ENCODE measurements at regions not wholly inside any gene's neighbourhood (a gene's known extent, or its start where the extent isn't known, plus 50 kb on each side); places are given as distances from the start of the nearest gene placed in this dataset.

- POLR2A ChIA-PET: no interaction called here
- dilution Hi-C loops (cut with MboI; ENCODE audit: extremely low pct_ligation_motif_present, low sequenced_read_pairs) (no loop called here), intact Hi-C loops (cut with micrococcal nuclease) (no loop called here)
- CTCF ChIA-PET: interaction anchor here (0.9 to 1.9 kb wide), 3 partner anchors 9 to 1481 kb away, joined by 3 to 5 read pairs (median 4); partner anchors contain the start of gene GRIN2A
- Histone ChIP-seq H3K36me3 (ENCODE audit: control insufficient read depth in 2 of 2, extremely low read depth in 1 of 2, insufficient read depth in 2 of 2, low read length in 2 of 2) (no peaks in the 10 kb centered on the region), H3K27me3 (ENCODE audit: control insufficient read depth in 2 of 2, insufficient read depth in 2 of 2, low read length in 2 of 2) (no peaks in the 10 kb centered on the region), H3K4me3 (replicated peaks in 1 of 3; ENCODE audit: insufficient read depth in 1 of 3, low read depth in 1 of 3, low read length in 3 of 3) (no peak overlapping the region), H3K4me2 (ENCODE audit: insufficient read depth, low read length) (no peak overlapping the region), H3K4me1 (ENCODE audit: control insufficient read depth, extremely low read depth, insufficient read depth, low read length) (no peaks in the 10 kb centered on the region), H2AFZ (ENCODE audit: low read depth, low read length) (no peak overlapping the region), H3K27ac (ENCODE audit: insufficient read depth, low read depth, low read length) (no peak overlapping the region), H3K79me2 (ENCODE audit: control insufficient read depth, insufficient read depth, low read length) (no peaks in the 10 kb centered on the region), H3K9me3 (replicated peaks; ENCODE audit: control insufficient read depth, insufficient read depth, low read length) (no peaks in the 10 kb centered on the region), H3K9me1 (replicated peaks; ENCODE audit: control insufficient read depth, extremely low read depth, insufficient read depth, low read length) (no peaks in the 10 kb centered on the region), H3K9ac (replicated peaks; ENCODE audit: extremely low read depth, insufficient read depth, low read length) (no peak overlapping the region), H4K20me1 (replicated peaks; ENCODE audit: control insufficient read depth, extremely low read depth, insufficient read depth, low read length) (no peaks in the 10 kb centered on the region)
- FAIRE-seq (no peak), DNase-seq (ENCODE audit: low read depth, low spot score) (peak; percentile 3)
- TF ChIP-seq POLR2AphosphoS5 (IDR thresholded peaks at IDR 0.05; ENCODE audit: insufficient read depth, low read depth, low read length): no peak
- TF ChIP-seq CTCF (IDR thresholded peaks at IDR 0.05; ENCODE audit: extremely low read depth in 1 of 2, insufficient read depth in 1 of 2, low read depth in 1 of 2, low read length in 2 of 2): peak; percentile 49 to 56
- BruUV-seq (replicated peaks): no TSS peak
Measured at GRCh38 chr16:9256196-9256595, 164.8 kb downstream of the HAPSTR1 start.

- ChIA-PET CTCF (interaction anchor here (1.1 to 1.3 kb wide), 2 partner anchors 923 to 925 kb away, joined by 4 to 5 read pairs; partner anchors contain the start of gene GRIN2A), POLR2A (no interaction called here)
- Histone ChIP-seq H3K4me3 (replicated peaks in 1 of 3; ENCODE audit: insufficient read depth in 1 of 3, low read depth in 1 of 3, low read length in 3 of 3) (no peak overlapping the region), H3K27ac (ENCODE audit: insufficient read depth, low read depth, low read length) (no peak overlapping the region), H3K36me3 (ENCODE audit: control insufficient read depth in 2 of 2, extremely low read depth in 1 of 2, insufficient read depth in 2 of 2, low read length in 2 of 2) (no peaks in the 10 kb centered on the region), H3K9me1 (replicated peaks; ENCODE audit: control insufficient read depth, extremely low read depth, insufficient read depth, low read length) (no peaks in the 10 kb centered on the region), H3K79me2 (ENCODE audit: control insufficient read depth, insufficient read depth, low read length) (no peaks in the 10 kb centered on the region), H4K20me1 (replicated peaks; ENCODE audit: control insufficient read depth, extremely low read depth, insufficient read depth, low read length) (no peaks in the 10 kb centered on the region), H2AFZ (ENCODE audit: low read depth, low read length) (no peak overlapping the region), H3K9ac (replicated peaks; ENCODE audit: extremely low read depth, insufficient read depth, low read length) (no peak overlapping the region), H3K4me1 (ENCODE audit: control insufficient read depth, extremely low read depth, insufficient read depth, low read length) (no peaks in the 10 kb centered on the region), H3K4me2 (ENCODE audit: insufficient read depth, low read length) (no peak overlapping the region), H3K27me3 (ENCODE audit: control insufficient read depth in 2 of 2, insufficient read depth in 2 of 2, low read length in 2 of 2) (no peaks in the 10 kb centered on the region), H3K9me3 (replicated peaks; ENCODE audit: control insufficient read depth, insufficient read depth, low read length) (no peaks in the 10 kb centered on the region)
- intact Hi-C loops (cut with micrococcal nuclease) (loop anchor here (1.0 kb wide), 2 partner anchors 923 to 1251 kb away; no protein-coding TSS in a partner anchor), dilution Hi-C loops (cut with MboI; ENCODE audit: extremely low pct_ligation_motif_present, low sequenced_read_pairs) (no loop called here)
- no peak for FAIRE-seq
- TF ChIP-seq POLR2AphosphoS5 (IDR thresholded peaks at IDR 0.05; ENCODE audit: insufficient read depth, low read depth, low read length): no peak
- TF ChIP-seq FOS (IDR thresholded peaks at IDR 0.05; ENCODE audit: borderline replicate concordance, insufficient read depth, low read length): no peak
- TF ChIP-seq MYC (IDR thresholded peaks at IDR 0.05; ENCODE audit: low read depth, low read length): no peak
- TF ChIP-seq GATA2 (IDR thresholded peaks at IDR 0.05; ENCODE audit: insufficient read depth, insufficient read length, low read depth, low read length): no peak
- TF ChIP-seq EZH2 (IDR thresholded peaks at IDR 0.05; ENCODE audit: borderline replicate concordance, low read depth, low read length, severe bottlenecking): no peak
- TF ChIP-seq, protein P1, sequence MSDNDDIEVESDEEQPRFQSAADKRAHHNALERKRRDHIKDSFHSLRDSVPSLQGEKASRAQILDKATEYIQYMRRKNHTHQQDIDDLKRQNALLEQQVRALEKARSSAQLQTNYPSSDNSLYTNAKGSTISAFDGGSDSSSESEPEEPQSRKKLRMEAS (IDR thresholded peaks at IDR 0.05; ENCODE audit: insufficient read depth, insufficient read length): no peak
- no peak for TF ChIP-seq JUN (IDR thresholded peaks at IDR 0.05; ENCODE audit: borderline replicate concordance, insufficient read depth, insufficient read length, low read depth)
- TF ChIP-seq CTCF (IDR thresholded peaks at IDR 0.05; ENCODE audit: extremely low read depth in 1 of 2, insufficient read depth in 1 of 2, low read depth in 1 of 2, low read length in 2 of 2): no peak
- no peak for DNase-seq (ENCODE audit: low read depth, low spot score)
- BruUV-seq (replicated peaks): no TSS peak
Measured at GRCh38 chr16:9257843-9258242, 166.4 kb downstream of the HAPSTR1 start.
